Heart left ventricle (tissue), 16 donors: ENCODE measurements at regions not wholly inside any gene's neighbourhood (a gene's known extent, or its start where the extent isn't known, plus 50 kb on each side); places are given as distances from the start of the nearest gene placed in this dataset.
"Not testable (repeated sequence)": the region's sequence is repeated elsewhere in the genome, so short reads cannot be mapped to it uniquely, and the experiment has no call there.

Source experiments
- ATAC-seq, 4 donors: fragments of 200-7000 bp; cut with Tn5 transposase; one replicate each; pipeline ENCODE4 v1.9.1; 2020 to 2022; ENCODE audit warnings: moderate library complexity in 4 of 4, mild to moderate bottlenecking in 3 of 4, moderate number of reproducible peaks in 1 of 4
- DNase-seq, 5 donors: peaks; one replicate each; pipeline ENCODE4 v3.0.0-alpha.2; 2020
- H3K27ac ChIP-seq, 12 donors: fragments of 200-600 bp; sonication (generic) in 4 of 12; one replicate each; pipeline versions ENCODE4 v1.5.0 to v1.8.0; 2016 to 2022; ENCODE audit warnings: mild to moderate bottlenecking in 2 of 12
- H3K27me3 ChIP-seq, 9 donors: fragments of 200-600 bp; sonication (generic) in 2 of 9; one replicate each; pipeline versions ENCODE4 v1.5.1 to v1.8.0; 2016 to 2022; ENCODE audit warnings: mild to moderate bottlenecking in 3 of 9
- H3K36me3 ChIP-seq, 9 donors: fragments of 200-600 bp; sonication (generic) in 2 of 9; one replicate each; pipeline versions ENCODE4 v1.5.0 to v1.8.0; 2018 to 2022; ENCODE audit warnings: mild to moderate bottlenecking in 2 of 9
- H3K4me1 ChIP-seq, 12 donors: fragments of 200-600 bp; sonication (generic) in 4 of 12; one replicate each; pipeline versions ENCODE4 v1.5.0 to v1.8.0; 2016 to 2022; ENCODE audit warnings: mild to moderate bottlenecking in 3 of 12
- H3K4me3 ChIP-seq, 12 donors: fragments of 200-600 bp; sonication (generic) in 4 of 12; one replicate each; pipeline versions ENCODE4 v1.5.0 to v1.8.0; 2017 to 2022; ENCODE audit warnings: mild to moderate bottlenecking in 9 of 12, moderate library complexity in 4 of 12
- H3K9me3 ChIP-seq, 12 donors: fragments of 200-600 bp; sonication (generic) in 4 of 12; one replicate each; pipeline versions ENCODE4 v1.5.0 to v1.8.0; 2016 to 2022; ENCODE audit warnings: mild to moderate bottlenecking in 1 of 12
- POLR2A ChIP-seq, 2 donors: fragments of 450-650 bp; IDR thresholded peaks; one replicate each; pipeline ENCODE4 v1.6.1; 2017; ENCODE audit warnings: antibody characterized with exemption in 2 of 2, mild to moderate bottlenecking in 2 of 2, moderate library complexity in 2 of 2
- WGBS, 4 donors: extraction: QIAGEN DNeasy Blood & Tissue Kit in 2 of 4; methylation state at CpG; one replicate each; pipeline versions ENCODE4 v1.1.5 to v1.1.7; 2013 to 2018; 5-methylcytosine and 5-hydroxymethylcytosine counted together
- intact Hi-C, 10 donors: fragments of 100-400 bp; cut with DNase I; formaldehyde crosslinking; loops; one replicate each; pipeline versions ENCODE4 v1.11.1 to v1.14.2; 2022
- TF ChIP-seq, protein P1 (sequence below), 12 donors: fragments of 200-600 bp; sonication (generic) in 4 of 12; IDR thresholded peaks; one replicate each; pipeline versions ENCODE4 v1.5.0 to v1.8.0; 2018 to 2022; ENCODE audit warnings: antibody characterized with exemption in 12 of 12, mild to moderate bottlenecking in 5 of 12
- donor health status: ischemic (EF 13 %, LVEDD 7.1; RV severe dilation, severe dysfunction).
- donor health status: healthy with polysubstance abuse.
- donor health status: DM: no; HTN: yes; CAD: no.
- donor health status: DM: no; HTN: no; CAD: no.
- donor health status: ischemic (EF 25% LVEDD 6.9; RV normal size, moderate dysfunction).
- donor health status: ischemic (EF 25% LVEDD 5.7; RV mildly dilated, moderate dysfunction).
- donor health status: healthy.
- donor health status: DM: yes; HTN: yes; CAD: no.
- donor health status: ischemic (EF 35%, LVEDD 5.7; RV mildly dilated, moderate dysfunction).
- donor health status: nonischemic (EF 11% LVEDD 7.7; RV severe dilation, severe dysfunction).
- donor health status: DM: yes; HTN: yes; CAD: no.
- donor health status: PGD.
- donor health status: ischemic (EF 29% LVEDD 5.4; RV normal size, mild dysfunction).
- donor health status: nonischemic (EF 23%, LVEDD 6.1; RV moderate dilation, normal function).

DNA sequence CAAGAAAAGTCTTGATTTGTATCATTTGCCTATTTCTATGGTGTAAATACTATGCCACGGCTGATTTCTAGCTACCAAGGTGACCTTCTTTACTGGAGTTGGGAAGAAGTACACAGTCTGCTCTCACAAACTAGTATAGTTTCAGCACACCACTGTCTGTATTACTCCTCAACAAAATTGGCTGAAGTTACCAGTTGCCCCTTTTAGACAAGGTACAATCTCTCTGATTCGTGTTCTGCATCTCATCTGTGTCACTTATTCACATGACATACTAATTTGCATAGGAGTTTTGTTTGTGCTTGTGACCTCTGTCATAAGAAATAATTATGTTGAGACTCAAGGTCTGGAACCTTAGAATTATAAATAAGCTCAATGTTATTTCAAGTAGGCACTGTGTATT lies 97.3 kb downstream of the C11orf87 start:
- Histone ChIP-seq H3K27ac (no peak overlapping the region), H3K36me3 (no peaks in the 10 kb centered on the region), H3K27me3 (no peaks in the 10 kb centered on the region), H3K9me3 (peaks cover 0 to 5% (median 0%) of the 10 kb centered on the region in 12 donors), H3K4me3 (no peak overlapping the region), H3K4me1 (no peaks in the 10 kb centered on the region)
- ATAC-seq (peak in 2 of 4 donors; percentile 18 to 51), DNase-seq (no peak)
- TF ChIP-seq, protein P1, sequence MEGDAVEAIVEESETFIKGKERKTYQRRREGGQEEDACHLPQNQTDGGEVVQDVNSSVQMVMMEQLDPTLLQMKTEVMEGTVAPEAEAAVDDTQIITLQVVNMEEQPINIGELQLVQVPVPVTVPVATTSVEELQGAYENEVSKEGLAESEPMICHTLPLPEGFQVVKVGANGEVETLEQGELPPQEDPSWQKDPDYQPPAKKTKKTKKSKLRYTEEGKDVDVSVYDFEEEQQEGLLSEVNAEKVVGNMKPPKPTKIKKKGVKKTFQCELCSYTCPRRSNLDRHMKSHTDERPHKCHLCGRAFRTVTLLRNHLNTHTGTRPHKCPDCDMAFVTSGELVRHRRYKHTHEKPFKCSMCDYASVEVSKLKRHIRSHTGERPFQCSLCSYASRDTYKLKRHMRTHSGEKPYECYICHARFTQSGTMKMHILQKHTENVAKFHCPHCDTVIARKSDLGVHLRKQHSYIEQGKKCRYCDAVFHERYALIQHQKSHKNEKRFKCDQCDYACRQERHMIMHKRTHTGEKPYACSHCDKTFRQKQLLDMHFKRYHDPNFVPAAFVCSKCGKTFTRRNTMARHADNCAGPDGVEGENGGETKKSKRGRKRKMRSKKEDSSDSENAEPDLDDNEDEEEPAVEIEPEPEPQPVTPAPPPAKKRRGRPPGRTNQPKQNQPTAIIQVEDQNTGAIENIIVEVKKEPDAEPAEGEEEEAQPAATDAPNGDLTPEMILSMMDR (IDR thresholded peaks at IDR 0.05) = no peak
- 26 to 60% (median 53%) methylated on average over 2 of the region's 2 CpGs for WGBS, 4 donors
- intact Hi-C loops = no loop called here

DNA sequence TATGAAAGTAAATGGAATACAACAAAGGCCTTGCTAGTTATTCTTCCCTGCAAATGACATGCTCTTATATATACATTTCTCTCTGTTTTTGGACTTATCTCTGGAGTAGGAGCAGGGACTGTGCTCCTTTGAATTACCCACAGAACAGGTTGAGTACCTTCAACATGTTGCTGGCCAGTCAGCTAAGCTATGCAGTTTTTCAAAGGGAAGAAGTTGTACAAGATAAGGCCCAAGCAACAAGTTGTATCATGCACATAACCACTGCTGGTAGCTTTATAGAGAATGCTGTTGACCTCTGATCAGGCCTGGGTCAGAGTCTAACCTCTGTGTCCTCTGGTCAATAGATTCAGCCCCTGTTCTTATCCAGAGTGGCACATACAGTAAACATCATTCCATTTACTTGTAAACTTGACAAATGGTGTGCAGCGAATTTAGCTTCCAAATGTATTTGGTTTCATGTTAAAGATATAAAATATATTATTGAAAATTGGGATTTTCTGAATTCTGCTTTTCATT lies 99.6 kb downstream of the C11orf87 start:
- intact Hi-C loops = no loop called here
- no peak for ATAC-seq
- WGBS, 4 donors = 62 to 86% (median 84%) methylated on average over 1 of the region's 1 CpG

GRCh38 chr11:109522116-109522755 lies 100.2 kb downstream of the C11orf87 start:
- 76 to 87% (median 80%) methylated on average over 2 of the region's 2 CpGs for WGBS, 4 donors
- no peaks in the 10 kb centered on the region for H3K4me1 ChIP-seq
- intact Hi-C loops = no loop called here

More for the DNA sequence above, 99.6 kb downstream of the C11orf87 start:
- TF ChIP-seq POLR2A (IDR thresholded peaks at IDR 0.05) = no peak
- TF ChIP-seq, protein P1 (IDR thresholded peaks at IDR 0.05) = no peak
- Histone ChIP-seq H3K27ac (no peak overlapping the region), H3K4me1 (no peaks in the 10 kb centered on the region), H3K4me3 (no peak overlapping the region), H3K27me3 (no peaks in the 10 kb centered on the region), H3K9me3 (peaks cover 0 to 8% (median 0%) of the 10 kb centered on the region in 12 donors), H3K36me3 (no peaks in the 10 kb centered on the region)
- no peak for DNase-seq

GRCh38 chr11:109525636-109526035 lies 103.6 kb downstream of the C11orf87 start:
- intact Hi-C loops, H3K4me1 ChIP-seq, H3K4me3 ChIP-seq, H3K27ac ChIP-seq, H3K9me3 ChIP-seq, H3K36me3 ChIP-seq, H3K27me3 ChIP-seq, DNase-seq, ATAC-seq: not testable (repeated sequence)
- WGBS, 4 donors = 92 to 97% (median 94%) methylated on average over 7 of the region's 7 CpGs

More at GRCh38 chr11:109522116-109522755, 100.2 kb downstream of the C11orf87 start:
- TF ChIP-seq, protein P1 (IDR thresholded peaks at IDR 0.05) = no peak
- TF ChIP-seq POLR2A (IDR thresholded peaks at IDR 0.05) = no peak
- H3K27ac ChIP-seq = no peak overlapping the region
- DNase-seq = no peak
- no peak overlapping the region for H3K4me3 ChIP-seq
- no peak for ATAC-seq
- H3K36me3 ChIP-seq = no peaks in the 10 kb centered on the region
- H3K9me3 ChIP-seq = peaks cover 0 to 8% (median 0%) of the 10 kb centered on the region in 12 donors
- no peaks in the 10 kb centered on the region for H3K27me3 ChIP-seq

- H3K9me3 ChIP-seq = peaks cover 0 to 3% (median 0%) of the 10 kb centered on the region in 12 donors
- H3K27ac ChIP-seq = no peak overlapping the region
- H3K36me3 ChIP-seq = no peaks in the 10 kb centered on the region
- H3K4me1 ChIP-seq = no peaks in the 10 kb centered on the region
- no peak for TF ChIP-seq POLR2A (IDR thresholded peaks at IDR 0.05)
- TF ChIP-seq, protein P1 (IDR thresholded peaks at IDR 0.05) = no peak
- H3K4me3 ChIP-seq = no peak overlapping the region
- DNase-seq (no peak), ATAC-seq (no peak)
- H3K27me3 ChIP-seq = no peaks in the 10 kb centered on the region
- intact Hi-C loops = no loop called here
- WGBS, 4 donors = 75 to 85% (median 79%) methylated on average over 5 of the region's 5 CpGs
Measured at GRCh38 chr11:109526061-109526460, 104.1 kb downstream of the C11orf87 start.
